GM18951 (cell line): ENCODE measurements at regions not wholly inside any gene's neighbourhood (a gene's known extent, or its start where the extent isn't known, plus 50 kb on each side); places are given as distances from the start of the nearest gene placed in this dataset.

Source experiments
- POLR2A ChIP-seq: IDR thresholded peaks from 4 replicates; pipeline ENCODE4 v1.6.1; 2011; ENCODE audit warnings: mild to moderate bottlenecking; ENCODE audit not compliant: insufficient read length, insufficient read depth; ENCODE audit errors: extremely low read depth
- in situ Hi-C: fragments of 300-500 bp; cut with MboI; formaldehyde crosslinking; loops from one replicate; pipeline ENCODE4 v1.12.0; 2022; ENCODE audit warnings: low sequenced_read_pairs, mixed read lengths, inconsistent platforms; ENCODE audit not compliant: unreplicated experiment

GRCh38 chr12:108066583-108067577, 62.2 kb upstream of the WSCD2 start:
- TF ChIP-seq POLR2A: no peak
- in situ Hi-C loops: no loop called here

DNA sequence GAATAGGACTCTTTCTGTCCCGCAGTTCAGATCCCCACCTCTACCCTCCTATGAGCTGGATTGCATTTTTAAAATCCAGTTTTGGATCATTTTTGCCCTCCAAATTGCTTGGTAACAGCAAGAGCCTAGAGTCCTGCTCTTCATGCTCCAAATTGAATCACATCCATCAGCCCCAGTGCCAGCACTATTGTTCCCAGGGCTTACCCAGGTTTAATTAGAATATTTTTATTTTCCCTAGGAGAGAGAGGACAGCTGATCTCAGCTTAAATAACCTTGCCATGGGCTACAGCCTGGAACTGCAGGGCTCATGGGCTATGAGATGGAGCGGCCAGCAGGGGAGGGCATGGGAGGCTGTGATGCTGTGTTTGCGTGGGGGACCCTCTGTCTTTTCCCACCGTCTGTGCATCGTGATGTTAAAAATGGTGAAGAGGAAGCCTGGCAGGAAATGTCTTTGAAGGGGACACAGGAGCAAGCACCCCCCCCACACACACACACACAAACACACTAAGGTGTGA, 59.4 kb upstream of the WSCD2 start:
- in situ Hi-C loops: no loop called here

GRCh38 chr12:108075561-108075960, 53.5 kb upstream of the WSCD2 start:
- TF ChIP-seq POLR2A: no peak
- in situ Hi-C loops: no loop called here

More for the DNA sequence above, 59.4 kb upstream of the WSCD2 start:
- TF ChIP-seq POLR2A: no peak

DNA sequence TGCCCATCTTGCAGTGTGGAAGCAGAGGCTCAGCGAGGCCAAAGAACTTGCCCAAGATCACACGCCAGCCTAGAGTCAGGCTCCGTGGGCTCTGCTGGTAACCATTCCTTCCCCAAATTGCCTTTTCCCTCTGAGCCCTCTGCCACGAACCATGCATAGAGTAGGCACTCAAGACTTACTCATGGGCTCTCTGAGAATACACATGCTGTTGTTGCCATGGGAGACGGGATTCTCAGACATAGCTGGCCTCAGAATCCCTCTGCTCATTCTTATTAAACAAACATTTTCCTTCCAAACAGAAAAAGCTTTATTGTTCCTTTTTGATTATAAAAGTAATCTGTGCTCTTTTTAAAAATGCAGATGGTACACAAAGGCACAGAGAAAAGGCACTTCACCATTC, 52.5 kb upstream of the WSCD2 start:
- in situ Hi-C loops: no loop called here
- no peak for TF ChIP-seq POLR2A

DNA sequence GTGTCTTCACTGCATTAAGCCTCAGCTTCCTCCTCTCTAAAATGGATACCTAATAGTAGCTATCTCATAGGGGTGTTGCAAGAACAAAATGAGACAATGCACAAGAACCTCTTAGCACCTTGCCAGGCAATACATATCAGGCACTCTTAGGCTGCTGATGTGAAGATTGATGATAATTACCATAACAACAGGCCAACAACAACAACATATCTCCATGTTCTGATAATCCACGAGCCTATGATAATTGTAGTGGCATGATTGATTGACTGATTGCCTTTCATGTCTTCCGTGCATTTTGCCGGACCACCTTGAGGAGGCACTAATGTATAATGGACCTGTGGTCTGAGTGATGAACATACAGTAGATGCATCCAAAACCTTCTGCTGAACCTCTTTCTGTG, 50.7 kb upstream of the WSCD2 start:
- in situ Hi-C loops: no loop called here
- TF ChIP-seq POLR2A: no peak
